ENCODE measurements at regions not wholly inside any gene's neighbourhood (a gene's known extent, or its start where the extent isn't known, plus 50 kb on each side); places are given as distances from the start of the nearest gene placed in this dataset.

GRCh38 chr15:58260725-58261267, 122.6 kb downstream of the AQP9 start:
- no peaks in the 10 kb centered on the region for H3K36me3 Mint-ChIP-seq
- Histone ChIP-seq H3K9ac (no peak overlapping the region), H2AFZ (replicated peaks) (no peak overlapping the region), H3K4me1 (peaks cover 5% of the 10 kb centered on the region), H4K20me1 (ENCODE audit: low read depth) (no peaks in the 10 kb centered on the region), H3F3A (ENCODE audit: low read depth) (peaks cover 3% of the 10 kb centered on the region), H3K9me3 (ENCODE audit: low read depth) (no peaks in the 10 kb centered on the region), H3K36me3 (no peaks in the 10 kb centered on the region), H3K27me3 (no peaks in the 10 kb centered on the region), H3K27ac (no peak overlapping the region), H3K4me3 (no peak overlapping the region), H3K79me2 (ENCODE audit: low read depth) (no peaks in the 10 kb centered on the region), H3K4me2 (no peak overlapping the region)
- no peak for DNase-seq (ENCODE audit: low spot score)
- H3K27me3 Mint-ChIP-seq (ENCODE audit: insufficient read depth, low read depth), result peaks cover 7% of the 10 kb centered on the region
- H3K27ac Mint-ChIP-seq, result peak overlapping the region; percentile 57
- no peak overlapping the region for H3K4me3 Mint-ChIP-seq
- peaks cover 4% of the 10 kb centered on the region for H3K9me3 Mint-ChIP-seq
- TF ChIP-seq EZH2phosphoT487 (IDR thresholded peaks at IDR 0.05) (no peak), EZH2 (IDR thresholded peaks at IDR 0.05) (no peak), CTCF (IDR thresholded peaks at IDR 0.05) (no peak)
- peaks cover 18% of the 10 kb centered on the region for H3K4me1 Mint-ChIP-seq

- H2AFZ ChIP-seq (replicated peaks), result no peak overlapping the region
- peaks cover 18% of the 10 kb centered on the region for H3K4me1 Mint-ChIP-seq
- peaks cover 7% of the 10 kb centered on the region for H3K27me3 Mint-ChIP-seq (ENCODE audit: insufficient read depth, low read depth)
Observed at GRCh38 chr15:58261368-58261767, 123.2 kb downstream of the AQP9 start.

GRCh38 chr15:58264053-58264971, 126.1 kb downstream of the AQP9 start:
- Histone ChIP-seq H3K4me1 (peaks cover 5% of the 10 kb centered on the region), H2AFZ (replicated peaks) (peak overlapping the region; percentile 42), H3K9me3 (ENCODE audit: low read depth) (no peaks in the 10 kb centered on the region), H3K4me3 (no peak overlapping the region), H4K20me1 (ENCODE audit: low read depth) (no peaks in the 10 kb centered on the region), H3K9ac (no peak overlapping the region), H3K79me2 (ENCODE audit: low read depth) (no peaks in the 10 kb centered on the region), H3F3A (ENCODE audit: low read depth) (peaks cover 3% of the 10 kb centered on the region), H3K27ac (no peak overlapping the region), H3K27me3 (no peaks in the 10 kb centered on the region), H3K4me2 (peak overlapping the region; percentile 38), H3K36me3 (no peaks in the 10 kb centered on the region)
- Mint-ChIP-seq H3K4me1 (peaks cover 13% of the 10 kb centered on the region), H3K36me3 (peaks cover 1% of the 10 kb centered on the region), H3K4me3 (no peak overlapping the region), H3K27me3 (ENCODE audit: insufficient read depth, low read depth) (peaks cover 11% of the 10 kb centered on the region), H3K27ac (no peak overlapping the region), H3K9me3 (peaks cover 4% of the 10 kb centered on the region)
- DNase-seq (ENCODE audit: low spot score), result peak; percentile 38
- no peak for TF ChIP-seq EZH2 (IDR thresholded peaks at IDR 0.05)
- TF ChIP-seq EZH2phosphoT487 (IDR thresholded peaks at IDR 0.05), result no peak
- no peak for TF ChIP-seq CTCF (IDR thresholded peaks at IDR 0.05)

More at GRCh38 chr15:58261368-58261767, 123.2 kb downstream of the AQP9 start:
- Histone ChIP-seq H3K4me1 (peaks cover 5% of the 10 kb centered on the region), H3F3A (ENCODE audit: low read depth) (peaks cover 3% of the 10 kb centered on the region), H3K27me3 (no peaks in the 10 kb centered on the region), H3K4me3 (no peak overlapping the region), H3K4me2 (no peak overlapping the region), H4K20me1 (ENCODE audit: low read depth) (no peaks in the 10 kb centered on the region), H3K36me3 (no peaks in the 10 kb centered on the region), H3K27ac (no peak overlapping the region), H3K9ac (no peak overlapping the region), H3K79me2 (ENCODE audit: low read depth) (no peaks in the 10 kb centered on the region), H3K9me3 (ENCODE audit: low read depth) (no peaks in the 10 kb centered on the region)
- DNase-seq (ENCODE audit: low spot score), result no peak
- H3K36me3 Mint-ChIP-seq, result peaks cover 1% of the 10 kb centered on the region
- TF ChIP-seq CTCF (IDR thresholded peaks at IDR 0.05), result no peak
- no peak for TF ChIP-seq EZH2phosphoT487 (IDR thresholded peaks at IDR 0.05)
- no peak for TF ChIP-seq EZH2 (IDR thresholded peaks at IDR 0.05)
- H3K4me3 Mint-ChIP-seq, result no peak overlapping the region
- H3K27ac Mint-ChIP-seq, result no peak overlapping the region
- H3K9me3 Mint-ChIP-seq, result peaks cover 4% of the 10 kb centered on the region

Measured in neural progenitor cell (in vitro differentiated cells).